Adrenal gland (tissue), 9 donors: ENCODE measurements at regions not wholly inside any gene's neighbourhood (a gene's known extent, or its start where the extent isn't known, plus 50 kb on each side); places are given as distances from the start of the nearest gene placed in this dataset.
"Not testable (repeated sequence)": the region's sequence is repeated elsewhere in the genome, so short reads cannot be mapped to it uniquely, and the experiment has no call there.

Experiments
- DNase-seq, 7 donors: peaks; one replicate each; pipeline ENCODE4 v3.0.0-alpha.2; 2019 to 2020
- H3K27ac ChIP-seq, 5 donors: fragments of 200-600 bp; sonication (generic) in 4 of 5; 1 replicate in 3 of 5; 2 replicates in 2 of 5; pipeline versions ENCODE4 v1.5.1 to v1.8.0; 2016 to 2020; ENCODE audit warnings: mild to moderate bottlenecking in 1 of 5
- H3K27me3 ChIP-seq: fragments of 200-600 bp; 2 replicates; pipeline ENCODE4 v1.8.0; 2021
- H3K36me3 ChIP-seq, 2 donors: fragments of 200-600 bp; replicated peaks in 1 of 2; 1 replicate in 1 of 2; 2 replicates in 1 of 2; pipeline versions ENCODE4 v1.5.1 to v1.8.0; 2018 to 2022
- H3K4me1 ChIP-seq, 2 donors: fragments of 200-600 bp; replicated peaks in 1 of 2; 1 replicate in 1 of 2; 2 replicates in 1 of 2; pipeline versions ENCODE4 v1.5.1 to v1.8.0; 2018 to 2021
- H3K4me3 ChIP-seq, 4 donors: fragments of 200-600 bp; sonication (generic) in 3 of 4; one replicate each; pipeline ENCODE4 v1.5.1; 2016 to 2018
- H3K9me3 ChIP-seq, 3 donors: fragments of 200-600 bp; sonication (generic) in 1 of 3; replicated peaks in 1 of 3; 1 replicate in 2 of 3; 2 replicates in 1 of 3; pipeline versions ENCODE4 v1.5.1 to v1.8.0; 2016 to 2021
- CTCF ChIP-seq, 6 experiments: fragments of 450-650 bp in 4 of 6; fragments of 200-600 bp in 2 of 6; sonication (generic) in 1 of 6; IDR thresholded peaks; 1 replicate in 5 of 6; 2 replicates in 1 of 6; pipeline versions ENCODE4 v1.5.1 to v1.8.0; 2016 to 2021; ENCODE audit warnings: antibody characterized with exemption in 6 of 6, mild to moderate bottlenecking in 2 of 6, moderate library complexity in 1 of 6
- POLR2A ChIP-seq, 2 donors: fragments of 450-650 bp; IDR thresholded peaks; one replicate each; pipeline ENCODE4 v1.6.1; 2017; ENCODE audit warnings: antibody characterized with exemption in 2 of 2, mild to moderate bottlenecking in 2 of 2, moderate library complexity in 1 of 2
- WGBS, 4 donors: extraction: QIAGEN DNeasy Blood & Tissue Kit in 2 of 4; methylation state at CpG; one replicate each; pipeline versions ENCODE4 v1.1.5 to v1.1.7; 2013 to 2017; 5-methylcytosine and 5-hydroxymethylcytosine counted together
- intact Hi-C, 2 donors: fragments of 100-400 bp; cut with DNase I; formaldehyde crosslinking; loops; one replicate each; pipeline versions ENCODE4 v1.14.1 to v1.15.0; 2022 to 2023
- donor health status: healthy with polysubstance abuse.
- donor health status: Bipolar disorder and iron deficiency.
- donor health status: DM: yes; HTN: yes; CAD: no.
- donor health status: DM: no; HTN: no; CAD: no.
- donor health status: DM: no; HTN: no; CAD: no.

DNA sequence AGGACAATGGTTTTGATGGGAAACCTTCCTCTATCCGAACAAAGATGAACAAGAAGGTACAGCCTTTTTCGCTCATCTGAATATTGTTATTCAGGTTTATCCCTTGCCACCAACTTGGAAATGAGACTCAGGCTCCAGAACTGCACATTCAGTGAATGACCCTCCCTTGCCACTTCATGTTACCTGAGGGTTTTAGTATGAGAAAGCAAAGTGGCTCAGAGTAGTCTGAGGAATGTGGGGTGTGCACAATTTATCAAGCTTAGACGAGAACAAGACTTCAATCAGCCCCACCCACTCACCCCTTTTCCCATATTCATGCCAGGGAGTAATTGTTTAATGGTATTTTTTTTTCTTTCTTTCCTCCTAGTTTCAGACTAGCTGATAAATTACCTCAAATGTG is 265.3 kb upstream of the POU1F1 start:
- no peak overlapping the region for H3K27ac ChIP-seq
- H3K27me3 ChIP-seq: no peaks in the 10 kb centered on the region
- TF ChIP-seq CTCF (IDR thresholded peaks at IDR 0.05) (no peak), POLR2A (IDR thresholded peaks at IDR 0.05) (no peak)
- H3K9me3 ChIP-seq: no peaks in the 10 kb centered on the region
- H3K4me3 ChIP-seq: no peak overlapping the region
- H3K4me1 ChIP-seq: no peaks in the 10 kb centered on the region
- no peaks in the 10 kb centered on the region for H3K36me3 ChIP-seq
- WGBS, 4 donors: 61 to 78% (median 72%) methylated on average over 3 of the region's 3 CpGs
- intact Hi-C loops: no loop called here
- no peak for DNase-seq

DNA sequence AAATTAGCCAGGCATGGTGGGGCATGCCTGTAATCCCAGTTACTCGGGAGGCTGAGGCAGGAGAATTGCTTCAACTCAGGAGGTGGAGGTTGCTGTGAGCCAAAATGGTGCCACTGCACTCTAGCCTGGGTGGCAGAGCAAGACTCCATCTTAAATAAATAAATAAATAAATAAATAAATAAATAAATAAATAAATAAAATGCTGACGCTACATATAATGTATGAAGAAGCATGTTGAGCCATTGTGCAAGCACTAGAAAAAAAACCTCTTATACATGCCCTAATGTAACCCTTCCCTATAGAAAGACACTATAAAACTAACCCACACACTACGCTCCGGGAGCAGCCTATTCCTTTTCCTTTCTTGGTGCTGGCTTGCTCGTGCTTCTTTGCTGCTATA is 262.3 kb upstream of the POU1F1 start:
- H3K4me1 ChIP-seq, H3K27ac ChIP-seq, intact Hi-C loops, H3K27me3 ChIP-seq, H3K36me3 ChIP-seq, H3K4me3 ChIP-seq, H3K9me3 ChIP-seq, DNase-seq: not testable (repeated sequence)
- 84 to 88% (median 85%) methylated on average over 5 of the region's 5 CpGs for WGBS, 4 donors

GRCh38 chr3:87509401-87509800 is 233.0 kb upstream of the POU1F1 start:
- Histone ChIP-seq H3K4me3 (no peak overlapping the region), H3K9me3 (no peaks in the 10 kb centered on the region), H3K4me1 (no peaks in the 10 kb centered on the region), H3K36me3 (no peaks in the 10 kb centered on the region), H3K27me3 (no peaks in the 10 kb centered on the region), H3K27ac (no peak overlapping the region)
- intact Hi-C loops: loop anchor here in 1 of 2 donors (10.0 kb wide), 1 partner anchor 155 kb away; no protein-coding TSS in a partner anchor
- TF ChIP-seq POLR2A (IDR thresholded peaks at IDR 0.05) (no peak), CTCF (IDR thresholded peaks at IDR 0.05) (no peak)
- no peak for DNase-seq
- whole genome bisulfite sequencing, 4 donors: 50 to 61% (median 54%) methylated on average over 11 of the region's 11 CpGs

DNA sequence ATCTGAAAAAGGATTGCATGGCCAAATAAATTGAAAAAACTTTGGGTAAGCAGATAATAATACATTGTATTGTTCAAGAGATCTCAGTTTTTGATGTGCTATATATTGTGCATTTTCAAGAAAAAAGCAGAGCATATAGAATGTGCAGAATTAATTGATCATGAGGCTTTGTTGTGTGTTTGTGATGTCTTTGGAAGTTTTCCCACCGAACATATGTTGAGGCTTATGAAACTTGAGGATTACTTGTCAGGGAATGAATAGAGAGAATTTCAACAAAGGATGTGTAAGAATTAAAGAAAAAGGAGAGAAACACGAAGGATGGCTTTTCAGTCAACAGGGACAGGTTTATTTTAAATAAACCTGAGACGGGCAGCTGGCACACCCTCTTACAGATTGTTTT is 232.5 kb upstream of the POU1F1 start:
- Histone ChIP-seq H3K4me1 (no peaks in the 10 kb centered on the region), H3K27me3 (no peaks in the 10 kb centered on the region), H3K4me3 (no peak overlapping the region), H3K36me3 (no peaks in the 10 kb centered on the region), H3K9me3 (no peaks in the 10 kb centered on the region), H3K27ac (no peak overlapping the region)
- TF ChIP-seq POLR2A (IDR thresholded peaks at IDR 0.05) (no peak), CTCF (IDR thresholded peaks at IDR 0.05) (no peak)
- intact Hi-C loops: loop anchor here in 1 of 2 donors (10.0 kb wide), 1 partner anchor 154 kb away; no protein-coding TSS in a partner anchor
- no peak for DNase-seq
- 52 to 70% (median 64%) methylated on average over 3 of the region's 3 CpGs for WGBS, 4 donors

DNA sequence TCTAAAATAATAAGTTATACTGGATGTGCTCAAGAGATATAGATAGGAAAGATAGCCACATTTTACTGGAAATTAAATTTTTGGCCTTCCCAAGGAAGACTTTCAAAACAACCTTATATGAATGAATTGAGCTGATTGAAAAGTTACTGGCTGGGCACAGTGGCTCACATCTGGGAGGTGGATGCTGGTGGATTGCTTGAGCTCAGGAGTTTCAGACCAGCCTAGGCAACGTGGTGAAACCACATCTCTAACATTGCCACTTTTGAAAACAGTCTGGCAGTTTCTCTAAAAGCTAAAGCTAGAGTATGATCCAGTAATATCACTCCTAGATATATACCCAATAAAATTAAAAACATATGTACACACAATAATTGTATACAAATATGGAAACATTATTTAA is 231.4 kb upstream of the POU1F1 start:
- no peak overlapping the region for H3K4me3 ChIP-seq
- TF ChIP-seq CTCF (IDR thresholded peaks at IDR 0.05): no peak
- no peak for TF ChIP-seq POLR2A (IDR thresholded peaks at IDR 0.05)
- no peaks in the 10 kb centered on the region for H3K9me3 ChIP-seq
- H3K4me1 ChIP-seq: no peaks in the 10 kb centered on the region
- H3K27ac ChIP-seq: no peak overlapping the region
- intact Hi-C loops: loop anchor here in 1 of 2 donors (10.0 kb wide), 1 partner anchor 153 kb away; no protein-coding TSS in a partner anchor
- WGBS, 4 donors: 73 to 86% (median 75%) methylated on average over 1 of the region's 1 CpG
- H3K36me3 ChIP-seq: no peaks in the 10 kb centered on the region
- H3K27me3 ChIP-seq: no peaks in the 10 kb centered on the region
- no peak for DNase-seq
